Naive thymus-derived CD4-positive, alpha-beta T cell (primary cell): ENCODE measurements at regions not wholly inside any gene's neighbourhood (a gene's known extent, or its start where the extent isn't known, plus 50 kb on each side); places are given as distances from the start of the nearest gene placed in this dataset.
A peak's percentile ranks its signal among the peaks of the same experiment; 100 is the strongest.

Source experiments
- ATAC-seq: fragments of 150-1000 bp; cut with Tn5 transposase; 2 replicates; pipeline ENCODE4 v1.10.0; 2021; ENCODE audit warnings: mild to moderate bottlenecking, moderate library complexity
- CTCF ChIA-PET: fragments of 350-600 bp; sonication (Branson Sonifier 250); formaldehyde crosslinking; loops from one replicate; lab custom pipeline; 2021; ENCODE audit warnings: antibody characterized with exemption; lab: Charles Lee
- POLR2A ChIA-PET: fragments of 350-600 bp; sonication (Branson Sonifier 250); formaldehyde crosslinking; loops from one replicate; lab custom pipeline; 2021; ENCODE audit warnings: antibody characterized with exemption, inconsistent platforms; lab: Charles Lee
- DNase-seq, 9 donors: peaks; one replicate each; pipeline versions ENCODE4 v3.0.0 to v3.0.0-alpha.2; 2020 to 2022; ENCODE audit warnings: mixed read lengths in 1 of 9
- H3K27ac ChIP-seq: one replicate; pipeline ENCODE4 v1.7.0; 2013; ENCODE audit warnings: mild to moderate bottlenecking, low read depth, low read length, moderate library complexity
- H3K27me3 ChIP-seq, 2 donors: one replicate each; pipeline ENCODE4 v1.7.0; 2013; ENCODE audit warnings: low read length in 2 of 2, mild to moderate bottlenecking in 2 of 2, moderate library complexity in 2 of 2; ENCODE audit not compliant: control insufficient read depth in 2 of 2, insufficient read depth in 2 of 2
- H3K36me3 ChIP-seq, 3 experiments: 1 replicate in 2 of 3; 2 replicates in 1 of 3; pipeline ENCODE4 v1.7.0; 2013; ENCODE audit warnings: low read length in 3 of 3, mild to moderate bottlenecking in 3 of 3, moderate library complexity in 1 of 3; ENCODE audit not compliant: insufficient read depth in 3 of 3, control insufficient read depth in 2 of 3
- H3K4me1 ChIP-seq, 2 donors: one replicate each; pipeline ENCODE4 v1.7.0; 2013; ENCODE audit warnings: low read length in 2 of 2, mild to moderate bottlenecking in 2 of 2, moderate library complexity in 1 of 2; ENCODE audit not compliant: control insufficient read depth in 2 of 2, insufficient read depth in 2 of 2
- H3K4me3 ChIP-seq: 2 replicates; pipeline ENCODE4 v1.7.0; 2013; ENCODE audit warnings: mild to moderate bottlenecking, low read length
- H3K9me3 ChIP-seq, 3 experiments: 1 replicate in 2 of 3; 2 replicates in 1 of 3; pipeline ENCODE4 v1.7.0; 2013; ENCODE audit warnings: low read length in 3 of 3; ENCODE audit not compliant: control insufficient read depth in 2 of 3
- H3K27ac Mint-ChIP-seq, 9 donors: one replicate each; pipeline ENCODE4 v1.8.0; 2020 to 2022; ENCODE audit warnings: mixed read lengths in 9 of 9, mild to moderate bottlenecking in 8 of 9, moderate library complexity in 5 of 9, inconsistent platforms in 2 of 9
- H3K27me3 Mint-ChIP-seq, 5 donors: one replicate each; pipeline ENCODE4 v1.8.0; 2021 to 2022; ENCODE audit warnings: mixed read lengths in 5 of 5, mild to moderate bottlenecking in 1 of 5
- H3K36me3 Mint-ChIP-seq, 5 donors: one replicate each; pipeline ENCODE4 v1.8.0; 2020 to 2022; ENCODE audit warnings: mixed read lengths in 5 of 5, mild to moderate bottlenecking in 3 of 5, inconsistent platforms in 1 of 5
- H3K4me1 Mint-ChIP-seq, 7 donors: one replicate each; pipeline ENCODE4 v1.8.0; 2020 to 2022; ENCODE audit warnings: mixed read lengths in 7 of 7, mild to moderate bottlenecking in 3 of 7, inconsistent platforms in 1 of 7
- H3K4me3 Mint-ChIP-seq, 10 donors: one replicate each; pipeline ENCODE4 v1.8.0; 2020 to 2022; ENCODE audit warnings: mild to moderate bottlenecking in 10 of 10, mixed read lengths in 10 of 10, moderate library complexity in 6 of 10, inconsistent platforms in 2 of 10
- H3K9me3 Mint-ChIP-seq, 11 donors: one replicate each; pipeline ENCODE4 v1.8.0; 2020 to 2022; ENCODE audit warnings: mixed read lengths in 11 of 11, mild to moderate bottlenecking in 4 of 11, inconsistent platforms in 1 of 11, moderate library complexity in 1 of 11
- intact Hi-C, 2 donors: fragments of 100-400 bp; cut with micrococcal nuclease; formaldehyde crosslinking; loops; one replicate each; pipeline ENCODE4 v1.15.1; 2023

GRCh38 chr22:48187356-48187755 lies 1424.9 kb downstream of the TBC1D22A start:
- Histone ChIP-seq H3K9me3 (peaks cover 0 to under 1% (median 0%) of the 10 kb centered on the region in 3 experiments), H3K4me1 (peaks cover 0 to 16% of the 10 kb centered on the region in 2 donors), H3K27ac (no peak overlapping the region), H3K27me3 (no peaks in the 10 kb centered on the region), H3K4me3 (no peak overlapping the region), H3K36me3 (no peaks in the 10 kb centered on the region)
- H3K27me3 Mint-ChIP-seq: peaks cover 0 to 11% (median 4%) of the 10 kb centered on the region in 5 donors
- no peak for DNase-seq
- peaks cover 0 to 6% (median 4%) of the 10 kb centered on the region in 5 donors for H3K36me3 Mint-ChIP-seq
- POLR2A ChIA-PET: no interaction called here
- no peak overlapping the region for H3K27ac Mint-ChIP-seq
- H3K4me1 Mint-ChIP-seq: peaks cover 0 to 8% (median 0%) of the 10 kb centered on the region in 7 donors
- H3K9me3 Mint-ChIP-seq: peaks cover 4 to 27% (median 16%) of the 10 kb centered on the region in 11 donors
- no peak overlapping the region for H3K4me3 Mint-ChIP-seq
- intact Hi-C loops: no loop called here
- ATAC-seq: no peak
- CTCF ChIA-PET: no interaction called here

- no peaks in the 10 kb centered on the region for H3K36me3 Mint-ChIP-seq
- H3K36me3 ChIP-seq: no peaks in the 10 kb centered on the region
- no peak overlapping the region for H3K4me3 Mint-ChIP-seq
- H3K9me3 Mint-ChIP-seq: peaks cover 0 to 18% (median 7%) of the 10 kb centered on the region in 11 donors
- ChIA-PET POLR2A (no interaction called here), CTCF (no interaction called here)
- H3K27ac Mint-ChIP-seq: no peak overlapping the region
- ATAC-seq (no peak), DNase-seq (no peak)
- H3K27me3 ChIP-seq: no peaks in the 10 kb centered on the region
- H3K4me1 ChIP-seq: peaks cover 0 to 16% of the 10 kb centered on the region in 2 donors
- intact Hi-C loops: no loop called here
- no peak overlapping the region for H3K27ac ChIP-seq
- peaks cover 0 to 8% (median 0%) of the 10 kb centered on the region in 7 donors for H3K4me1 Mint-ChIP-seq
- H3K9me3 ChIP-seq: no peaks in the 10 kb centered on the region
- peaks cover 0 to 9% (median 4%) of the 10 kb centered on the region in 5 donors for H3K27me3 Mint-ChIP-seq
- no peak overlapping the region for H3K4me3 ChIP-seq
Observed at GRCh38 chr22:48186146-48186790, 1423.8 kb downstream of the TBC1D22A start.

- ChIA-PET CTCF (no interaction called here), POLR2A (no interaction called here)
- intact Hi-C loops: no loop called here
- Mint-ChIP-seq H3K9me3 (peaks cover 0 to 10% (median 0%) of the 10 kb centered on the region in 11 donors), H3K4me3 (no peak overlapping the region), H3K27me3 (peaks cover 0 to 9% (median 4%) of the 10 kb centered on the region in 5 donors), H3K27ac (no peak overlapping the region), H3K4me1 (peaks cover 0 to 8% (median 0%) of the 10 kb centered on the region in 7 donors), H3K36me3 (no peaks in the 10 kb centered on the region)
- ATAC-seq (peak; percentile 34), DNase-seq (no peak)
- H3K4me1 ChIP-seq: peaks cover 0 to 16% of the 10 kb centered on the region in 2 donors
- H3K27me3 ChIP-seq: no peaks in the 10 kb centered on the region
- H3K4me3 ChIP-seq: no peak overlapping the region
- H3K9me3 ChIP-seq: no peaks in the 10 kb centered on the region
- H3K27ac ChIP-seq: no peak overlapping the region
- H3K36me3 ChIP-seq: no peaks in the 10 kb centered on the region
Observed at GRCh38 chr22:48185071-48186055, 1422.9 kb downstream of the TBC1D22A start.

GRCh38 chr22:48182846-48183805 lies 1420.7 kb downstream of the TBC1D22A start:
- no peaks in the 10 kb centered on the region for H3K27me3 ChIP-seq
- no peak overlapping the region for H3K27ac Mint-ChIP-seq
- H3K4me3 ChIP-seq: no peak overlapping the region
- H3K27ac ChIP-seq: no peak overlapping the region
- peaks cover 0 to 5% (median 0%) of the 10 kb centered on the region in 11 donors for H3K9me3 Mint-ChIP-seq
- H3K27me3 Mint-ChIP-seq: peaks cover 0 to 9% (median 4%) of the 10 kb centered on the region in 5 donors
- H3K36me3 Mint-ChIP-seq: no peaks in the 10 kb centered on the region
- intact Hi-C loops: no loop called here
- no peaks in the 10 kb centered on the region for H3K36me3 ChIP-seq
- ATAC-seq (no peak), DNase-seq (no peak)
- peaks cover 0 to 16% of the 10 kb centered on the region in 2 donors for H3K4me1 ChIP-seq
- H3K9me3 ChIP-seq: no peaks in the 10 kb centered on the region
- H3K4me3 Mint-ChIP-seq: no peak overlapping the region
- POLR2A ChIA-PET: no interaction called here
- CTCF ChIA-PET: no interaction called here
- H3K4me1 Mint-ChIP-seq: peaks cover 0 to 8% (median 0%) of the 10 kb centered on the region in 7 donors

- CTCF ChIA-PET: no interaction called here
- Histone ChIP-seq H3K27ac (no peak overlapping the region), H3K9me3 (no peaks in the 10 kb centered on the region), H3K27me3 (no peaks in the 10 kb centered on the region), H3K36me3 (no peaks in the 10 kb centered on the region), H3K4me3 (no peak overlapping the region), H3K4me1 (peaks cover 0 to 16% of the 10 kb centered on the region in 2 donors)
- POLR2A ChIA-PET: no interaction called here
- ATAC-seq: no peak
- H3K9me3 Mint-ChIP-seq: peaks cover 0 to 2% (median 0%) of the 10 kb centered on the region in 11 donors
- peaks cover 0 to 9% (median 4%) of the 10 kb centered on the region in 5 donors for H3K27me3 Mint-ChIP-seq
- peaks cover 0 to 8% (median 0%) of the 10 kb centered on the region in 7 donors for H3K4me1 Mint-ChIP-seq
- H3K4me3 Mint-ChIP-seq: no peak overlapping the region
- DNase-seq: no peak
- H3K27ac Mint-ChIP-seq: no peak overlapping the region
- intact Hi-C loops: no loop called here
- H3K36me3 Mint-ChIP-seq: no peaks in the 10 kb centered on the region
Observed at GRCh38 chr22:48182031-48182430, 1419.6 kb downstream of the TBC1D22A start.
